Dermis blood vessel endothelial cell (primary cell): ENCODE measurements at regions not wholly inside any gene's neighbourhood (a gene's known extent, or its start where the extent isn't known, plus 50 kb on each side); places are given as distances from the start of the nearest gene placed in this dataset.
"Not testable (repeated sequence)": the region's sequence is repeated elsewhere in the genome, so short reads cannot be mapped to it uniquely, and the experiment has no call there.

Source experiments
- DNase-seq: peaks from one replicate; pipeline ENCODE4 v3.0.0; 2010

DNA sequence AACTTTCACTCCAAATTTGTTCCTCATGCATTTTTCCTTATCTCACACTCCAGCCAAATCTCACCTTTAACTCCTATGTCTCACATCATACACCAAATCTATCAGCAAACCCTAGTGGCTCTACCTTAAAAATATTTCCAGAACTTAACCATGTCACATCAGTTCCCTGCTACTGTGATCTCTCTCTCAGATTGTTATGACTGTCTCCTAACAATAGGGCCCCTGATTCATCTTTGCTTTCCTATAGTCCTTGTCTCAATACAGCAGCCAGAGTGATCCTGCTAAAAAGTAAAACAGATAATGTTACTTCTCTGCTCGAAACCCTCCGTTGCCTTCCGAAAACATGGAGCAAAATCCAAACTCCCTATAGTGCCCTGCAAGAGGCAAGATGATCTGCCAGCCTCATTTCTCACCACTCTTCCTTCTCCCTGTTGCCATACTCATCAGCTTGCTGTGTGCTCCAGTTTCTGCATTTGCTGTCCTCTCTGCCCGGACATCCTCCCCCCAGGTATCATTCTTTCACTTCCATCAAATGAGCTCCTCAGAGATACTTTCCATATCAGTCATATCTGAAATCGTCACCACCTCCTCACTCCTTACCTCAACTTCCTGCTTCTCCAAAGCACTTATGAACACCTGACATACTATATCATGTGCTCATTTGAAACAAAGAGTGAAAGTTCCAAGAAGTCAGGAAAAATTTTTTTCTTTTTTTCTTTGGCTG, 293.4 kb upstream of the NR3C2 start:
- no peak for DNase-seq

DNA sequence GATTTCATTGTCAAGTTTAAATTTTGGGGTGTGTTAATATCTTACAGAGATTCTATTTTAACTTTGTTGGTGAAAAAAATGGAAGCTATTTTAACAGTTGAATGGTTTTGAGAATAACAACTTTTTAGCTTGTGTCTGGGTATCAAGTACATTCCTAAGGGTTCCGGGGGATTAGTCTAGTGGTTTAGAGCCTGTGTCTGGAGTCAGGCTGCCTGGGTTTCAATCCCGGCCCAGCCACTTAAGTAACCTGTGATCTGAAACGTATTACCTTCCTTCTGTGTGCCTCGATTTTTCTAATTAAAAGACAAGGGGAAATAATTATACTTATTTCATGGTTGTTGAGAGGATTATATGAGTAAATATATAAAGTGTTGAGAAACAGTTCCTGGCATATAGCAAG, 288.6 kb upstream of the NR3C2 start:
- no peak for DNase-seq

DNA sequence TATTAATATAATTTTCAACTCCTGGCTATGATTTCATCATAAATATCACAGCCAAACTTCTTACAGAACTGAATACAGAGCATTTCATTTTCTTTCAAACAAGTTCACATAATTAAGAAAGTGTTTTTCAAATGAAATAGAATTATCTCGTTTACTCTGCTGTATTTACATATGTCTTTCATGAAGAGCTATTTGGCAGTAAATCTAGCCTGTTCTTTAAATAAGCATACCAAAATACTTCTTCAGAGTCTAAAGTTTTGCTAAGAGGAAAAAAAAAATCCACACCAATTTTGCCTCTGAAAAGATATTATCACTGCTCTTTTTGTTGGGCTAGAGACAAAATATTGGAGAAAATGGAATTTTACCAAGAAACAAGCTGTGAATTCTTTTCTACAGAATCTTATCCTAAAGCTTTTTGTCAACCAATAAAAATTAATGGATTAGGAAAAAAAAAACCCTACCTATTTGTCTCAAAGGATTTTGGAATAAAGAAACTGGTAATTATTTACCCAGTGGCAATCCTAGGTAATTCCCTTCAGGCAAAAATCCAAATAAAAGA, 287.9 kb upstream of the NR3C2 start:
- no peak for DNase-seq

DNA sequence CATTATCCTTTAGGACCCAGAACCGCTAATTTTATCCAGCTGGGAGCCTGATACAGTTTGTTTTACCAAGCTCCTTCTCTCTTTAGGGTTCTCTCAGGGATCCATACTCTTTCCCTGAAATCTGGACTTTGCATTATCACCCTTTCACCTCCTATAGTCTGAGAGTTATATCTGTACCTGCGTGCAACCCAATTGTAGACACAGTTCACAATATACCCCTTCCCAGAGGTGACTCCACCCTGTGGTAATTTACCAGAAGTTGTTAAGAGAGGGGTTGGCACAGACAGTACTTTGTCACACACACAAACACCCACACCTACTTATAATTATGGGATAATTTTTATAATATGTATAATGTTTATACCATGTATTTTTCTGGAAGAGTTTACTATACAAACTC, 275.8 kb upstream of the NR3C2 start:
- no peak for DNase-seq

DNA sequence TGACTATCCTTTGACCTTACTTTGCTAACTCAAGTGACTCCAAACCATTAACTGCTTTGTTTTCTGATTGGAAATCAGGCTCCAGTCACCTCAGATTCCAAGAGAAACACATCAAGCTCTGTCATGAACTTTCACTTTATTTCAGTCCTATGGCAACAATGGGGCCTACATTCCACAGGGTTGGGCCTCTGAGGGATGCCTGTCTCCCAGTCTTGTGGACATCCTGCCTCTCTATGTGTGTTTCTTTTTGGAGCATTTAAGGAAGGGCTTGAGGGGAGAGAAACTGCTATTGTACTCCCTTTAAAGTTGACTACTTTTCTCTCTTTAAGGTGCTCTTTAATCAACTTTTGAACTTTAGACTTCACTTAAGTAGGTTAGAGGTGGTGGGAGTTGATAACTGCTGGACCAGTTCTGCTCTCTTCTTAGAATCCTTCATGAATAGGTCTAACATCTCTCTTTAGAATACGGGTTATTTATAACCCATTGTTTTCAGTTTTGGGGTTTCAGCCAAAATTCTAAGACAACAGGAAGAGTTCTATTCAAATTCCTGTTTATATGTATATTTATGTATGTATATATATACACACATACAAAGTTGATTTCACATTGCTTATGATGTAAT, 274.3 kb upstream of the NR3C2 start:
- peak; percentile 58 for DNase-seq

DNA sequence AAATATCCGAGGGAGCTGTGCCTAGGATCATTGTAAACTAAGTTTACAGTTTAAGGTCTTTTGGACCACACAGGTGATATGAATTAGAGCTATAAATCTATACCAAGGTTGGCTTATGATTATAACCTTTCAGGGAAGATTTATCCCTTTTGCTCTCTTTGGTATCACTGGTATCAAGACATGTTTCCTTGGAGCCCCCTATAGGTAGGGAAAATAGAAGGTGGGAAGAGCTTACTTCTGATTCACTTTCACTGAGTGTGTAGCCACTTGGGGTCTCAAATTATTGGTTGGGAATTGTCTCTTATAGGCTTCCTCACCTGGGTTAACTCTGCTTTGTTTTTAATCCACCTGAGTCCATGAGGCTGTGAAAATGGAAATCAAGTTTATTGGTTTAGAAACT, 262.1 kb upstream of the NR3C2 start:
- DNase-seq: peak; percentile 39

DNA sequence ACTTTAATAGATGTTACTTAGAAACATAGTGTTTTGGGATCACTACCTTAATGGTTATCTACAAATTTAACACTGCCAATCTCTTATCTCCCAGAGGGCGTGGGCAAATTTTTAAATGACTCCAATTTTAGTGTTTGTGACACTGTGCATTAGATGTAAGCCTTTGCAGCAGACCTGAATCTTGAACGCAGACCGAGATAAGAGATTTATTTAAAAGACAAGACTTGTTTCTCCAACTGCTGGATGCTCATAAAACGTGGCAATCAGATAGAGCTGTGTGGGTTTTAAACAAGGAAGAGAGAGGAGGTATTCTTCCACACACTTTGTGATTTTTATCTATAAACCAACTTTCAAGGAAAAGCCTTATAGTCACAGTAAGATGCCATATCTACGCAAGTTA, 252.5 kb upstream of the NR3C2 start:
- no peak for DNase-seq

DNA sequence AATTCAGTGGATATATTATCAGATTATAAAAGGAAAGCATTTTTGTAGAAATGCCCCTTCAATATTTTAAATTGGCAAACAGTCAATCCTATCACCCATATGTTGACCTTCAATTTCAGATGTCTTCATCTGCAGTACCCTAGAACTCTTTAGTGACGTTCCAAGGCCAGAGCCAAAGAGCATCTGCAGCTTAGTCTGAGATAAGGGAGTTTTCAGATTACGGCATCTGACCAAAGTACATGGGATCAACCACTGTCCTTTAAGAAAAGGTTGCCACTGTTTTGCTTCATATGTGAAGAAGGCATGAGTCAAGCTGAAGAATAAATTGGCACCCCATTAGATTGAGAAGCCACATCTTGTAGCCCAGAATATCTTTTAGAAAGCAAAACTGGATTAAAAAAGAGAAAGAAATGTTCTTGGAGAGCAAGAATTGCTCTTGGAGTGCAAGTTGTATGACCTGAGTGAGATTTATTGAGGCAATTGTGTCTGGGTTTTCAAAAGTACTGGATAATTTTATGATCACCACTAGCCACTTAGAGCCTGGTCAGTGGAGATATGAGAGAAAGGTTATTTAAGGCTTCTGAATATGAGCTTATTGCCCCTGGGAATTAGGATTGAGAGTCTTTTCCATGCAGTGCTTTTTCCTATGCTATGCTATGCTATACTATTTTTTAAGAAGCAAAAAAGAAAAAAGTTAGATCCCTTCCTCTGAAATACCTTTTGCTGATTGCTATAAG, 251.9 kb upstream of the NR3C2 start:
- DNase-seq: no peak

DNA sequence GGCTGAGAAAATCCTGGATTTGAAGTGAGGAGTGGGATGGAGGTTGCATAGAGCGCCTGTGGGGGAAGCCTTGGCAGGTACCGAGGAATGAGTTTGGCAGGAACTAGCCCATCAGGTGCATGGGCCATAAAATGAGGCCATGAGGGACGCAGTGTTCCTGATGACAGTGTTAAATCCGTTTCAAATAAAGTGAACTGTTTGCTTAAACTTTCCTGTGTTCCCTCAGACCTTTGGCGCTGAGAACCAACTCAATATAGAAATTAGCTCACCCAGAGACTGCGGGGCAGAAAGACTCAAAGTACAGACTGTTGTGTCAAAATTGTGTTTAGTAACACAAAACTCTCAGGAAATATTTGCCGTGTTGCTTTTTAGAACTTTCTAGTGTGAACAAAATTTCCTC, 250.0 kb upstream of the NR3C2 start:
- DNase-seq: no peak

DNA sequence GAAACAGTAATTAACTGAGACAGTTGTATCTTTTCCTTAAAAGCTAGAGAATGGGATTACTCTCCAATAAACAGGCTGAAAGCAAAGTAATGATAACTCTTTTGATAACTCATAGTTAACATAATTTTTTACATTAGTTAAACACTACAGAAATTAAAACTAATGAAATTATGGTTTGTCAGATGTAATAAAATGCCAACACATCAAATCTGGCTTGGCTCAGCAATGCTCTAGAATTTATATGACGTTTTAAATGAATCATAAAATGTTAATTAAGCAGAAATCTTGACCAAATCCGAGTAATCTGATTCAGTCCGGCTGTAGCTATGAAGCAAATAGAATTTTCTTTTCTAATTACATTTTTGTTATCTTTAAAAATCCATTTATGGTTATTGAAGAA, 244.2 kb upstream of the NR3C2 start:
- no peak for DNase-seq

DNA sequence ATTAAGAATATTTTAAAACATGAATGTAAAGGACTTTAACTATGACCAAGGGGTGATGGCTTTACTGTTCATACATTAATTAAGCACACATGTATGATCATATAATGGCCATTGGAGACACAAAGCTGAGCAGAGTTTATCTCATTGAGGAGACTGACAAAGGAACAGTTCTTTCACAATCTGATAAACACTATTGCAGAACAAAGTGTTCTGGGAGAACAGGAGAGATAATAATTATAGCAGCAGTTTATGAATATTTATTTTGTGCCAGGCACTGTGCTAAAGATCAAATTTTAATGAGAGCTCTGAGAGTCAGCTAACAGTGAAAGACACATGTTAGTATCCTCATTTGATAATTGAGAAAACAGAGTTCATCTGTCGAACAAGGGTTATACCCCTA, 242.4 kb upstream of the NR3C2 start:
- no peak for DNase-seq

DNA sequence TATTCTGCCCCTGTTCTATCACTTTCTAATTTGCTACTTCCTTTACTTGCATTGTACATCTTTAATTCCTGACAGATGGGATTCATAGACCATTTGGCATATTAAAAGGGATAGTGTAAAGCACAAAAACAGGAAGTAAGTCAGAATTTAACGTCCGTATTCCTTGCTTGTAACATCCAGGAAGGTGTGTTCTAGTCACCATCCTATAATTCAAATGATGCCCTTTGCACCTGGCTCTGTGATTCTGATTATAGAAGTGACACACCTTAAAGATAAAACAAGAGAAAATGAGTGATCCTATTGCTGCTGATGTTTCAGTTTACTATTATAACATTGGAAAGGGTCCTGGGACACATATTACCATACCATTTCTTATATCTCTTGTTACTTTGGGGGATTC, 238.7 kb upstream of the NR3C2 start:
- no peak for DNase-seq

DNA sequence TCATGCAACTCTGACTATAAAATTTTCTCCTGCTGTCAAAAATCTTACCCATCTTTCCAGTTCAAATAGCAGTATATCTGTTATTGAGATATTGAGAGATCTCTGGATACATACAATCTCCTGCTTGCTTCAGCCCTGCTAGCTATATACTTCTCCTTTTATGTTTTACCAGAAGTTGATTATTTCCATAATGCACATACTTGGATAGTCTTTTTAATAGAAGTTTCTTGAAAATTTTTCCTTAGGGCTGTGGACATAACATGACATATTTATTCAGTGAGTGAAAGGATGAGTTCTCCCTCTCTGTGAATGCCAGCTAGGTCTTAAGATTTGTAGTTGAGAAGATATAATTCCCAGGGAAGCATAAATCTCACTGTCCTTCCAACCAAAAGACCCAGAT, 234.1 kb upstream of the NR3C2 start:
- DNase-seq: no peak

DNA sequence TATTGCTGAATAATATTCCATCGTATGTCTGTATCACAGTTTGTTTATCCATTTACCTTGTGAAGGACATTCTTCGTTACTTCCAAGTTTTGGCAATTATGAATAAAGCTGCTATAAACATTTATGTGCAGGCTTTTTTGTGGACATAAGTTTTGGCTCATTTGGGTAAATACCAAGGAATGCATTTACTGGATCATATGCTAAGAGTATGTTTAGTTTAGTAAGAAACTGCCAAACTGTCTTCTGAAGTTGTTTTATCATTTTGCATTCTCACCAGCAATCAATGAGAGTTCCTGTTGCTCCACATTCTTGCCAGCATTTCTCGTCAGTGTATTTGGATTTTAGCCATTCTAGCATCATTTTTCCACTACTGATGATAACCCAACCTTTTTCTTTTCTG, 232.7 kb upstream of the NR3C2 start:
- no peak for DNase-seq

DNA sequence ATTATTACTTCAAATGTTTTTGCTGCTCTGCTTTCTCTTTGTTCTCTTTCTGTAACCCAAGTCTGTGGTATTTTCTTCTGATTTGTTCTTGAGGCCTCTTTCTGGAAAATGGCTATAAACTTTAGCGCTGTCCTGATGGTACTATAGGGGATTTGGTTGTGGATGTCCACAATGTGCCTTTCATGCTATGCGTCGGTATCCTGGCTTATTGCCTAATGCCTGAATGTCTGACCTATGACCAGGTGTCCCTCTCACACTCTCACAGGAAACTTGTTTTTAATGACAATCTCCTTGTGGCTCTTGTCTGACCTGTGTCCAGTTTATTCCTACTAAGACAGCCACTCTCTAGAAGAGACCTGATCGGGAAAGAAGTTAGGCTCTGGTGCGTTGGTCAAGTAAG, 222.4 kb upstream of the NR3C2 start:
- no peak for DNase-seq

DNA sequence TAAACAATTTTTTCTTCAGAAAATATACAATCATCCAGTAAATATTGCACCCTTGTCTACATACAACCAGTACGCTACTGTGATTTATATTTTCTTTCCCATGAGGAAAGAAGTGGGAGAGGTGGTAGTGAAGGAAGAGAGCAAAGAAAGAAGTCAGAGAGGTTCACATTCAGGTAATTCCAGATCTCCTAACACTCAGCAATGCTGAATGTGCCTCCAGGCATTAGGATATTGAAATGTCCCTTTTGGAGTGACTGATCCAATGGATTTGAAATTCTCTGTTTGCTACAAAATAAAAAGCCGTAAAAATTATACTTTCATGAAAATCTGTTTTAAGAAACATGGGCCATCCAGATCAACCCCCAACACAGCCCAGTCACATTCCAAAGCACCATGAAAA, 211.9 kb upstream of the NR3C2 start:
- DNase-seq: no peak

DNA sequence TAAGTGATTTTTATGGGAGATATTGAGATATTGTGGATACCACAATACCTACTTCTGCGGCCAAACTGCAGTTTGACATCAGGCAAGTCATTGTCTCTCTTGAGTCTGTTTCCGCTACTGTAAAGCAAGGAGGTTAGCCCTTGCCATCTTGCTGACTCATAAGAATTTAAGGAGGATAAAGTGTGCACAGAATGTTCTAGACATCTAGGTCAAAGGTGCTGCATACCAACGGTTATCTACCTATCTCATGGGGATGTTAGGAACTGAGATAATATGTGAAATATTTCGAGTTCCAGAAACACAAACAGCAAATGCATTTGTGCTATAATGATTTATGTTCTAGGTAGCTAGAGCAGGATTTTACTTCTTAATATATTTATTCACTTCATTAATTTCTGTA, 211.5 kb upstream of the NR3C2 start:
- DNase-seq: peak; percentile 53

DNA sequence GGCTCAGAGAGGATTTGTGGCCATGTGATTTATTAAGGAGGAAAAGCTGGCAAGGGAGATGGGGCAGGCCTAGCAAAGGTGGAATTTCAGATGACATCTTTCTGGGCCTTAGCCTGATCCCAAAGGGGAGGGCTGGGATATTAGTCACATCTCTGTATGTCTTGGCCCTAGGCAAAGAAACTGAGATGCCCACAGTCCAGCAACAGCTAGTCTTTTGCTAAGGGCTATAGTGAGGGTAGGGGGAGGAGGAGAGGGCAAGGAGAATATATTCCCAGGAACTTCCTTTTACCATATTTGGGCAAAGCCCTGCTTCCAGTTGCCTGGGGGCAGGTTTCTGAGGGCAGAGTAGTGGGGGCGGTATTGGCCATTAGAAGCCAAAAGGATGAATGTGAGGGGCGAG, 209.8 kb upstream of the NR3C2 start:
- DNase-seq: no peak

DNA sequence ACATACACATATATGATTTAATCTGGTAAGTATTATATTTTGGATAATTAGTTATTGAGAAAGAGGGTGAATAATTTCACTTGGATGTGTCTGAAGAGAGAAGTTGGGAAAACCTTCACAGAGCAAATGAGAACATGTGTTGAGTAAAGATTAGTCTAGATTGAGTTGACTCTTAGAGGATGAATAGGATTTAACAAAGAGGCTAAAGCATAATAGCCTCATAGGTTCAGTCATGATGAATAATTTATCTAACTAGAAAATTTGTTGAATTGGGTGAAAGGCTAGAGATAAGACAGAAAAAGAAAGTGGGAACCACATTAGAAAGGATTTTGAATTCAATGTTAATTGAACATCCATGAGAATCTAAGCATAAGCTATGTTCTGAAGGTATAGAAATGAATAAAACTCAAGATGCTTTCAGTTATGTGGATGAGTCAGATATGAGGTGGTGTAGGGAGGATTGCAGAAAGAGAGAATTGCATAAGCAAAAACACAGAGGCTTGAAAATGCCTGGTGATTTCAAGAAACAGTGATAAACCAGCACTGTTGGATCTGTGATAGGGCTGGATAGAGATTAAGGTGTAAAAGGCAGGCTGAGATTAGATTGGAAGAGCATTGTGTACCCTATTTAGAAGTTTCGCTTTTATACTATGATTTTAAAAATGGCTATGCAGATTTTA, 207.6 kb upstream of the NR3C2 start:
- DNase-seq: no peak

DNA sequence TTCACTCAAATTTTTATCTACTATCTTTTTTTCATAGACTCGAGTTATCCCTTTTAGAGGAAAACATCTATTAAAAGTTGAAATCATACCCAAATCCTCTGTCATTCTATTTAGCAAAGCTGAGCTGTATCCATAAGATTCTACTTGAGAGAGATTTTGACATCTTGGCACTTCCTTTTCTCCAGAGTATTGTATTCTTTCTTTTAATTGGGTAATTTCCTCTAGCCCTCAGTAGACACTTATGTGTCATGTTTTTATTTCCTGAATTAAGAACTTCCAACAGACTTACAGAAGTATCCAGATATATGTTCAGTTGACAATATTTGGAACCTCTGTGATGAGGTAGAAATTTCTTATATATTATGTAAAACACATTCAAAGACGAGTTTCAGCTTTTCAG, 201.6 kb upstream of the NR3C2 start:
- peak; percentile 36 for DNase-seq

DNA sequence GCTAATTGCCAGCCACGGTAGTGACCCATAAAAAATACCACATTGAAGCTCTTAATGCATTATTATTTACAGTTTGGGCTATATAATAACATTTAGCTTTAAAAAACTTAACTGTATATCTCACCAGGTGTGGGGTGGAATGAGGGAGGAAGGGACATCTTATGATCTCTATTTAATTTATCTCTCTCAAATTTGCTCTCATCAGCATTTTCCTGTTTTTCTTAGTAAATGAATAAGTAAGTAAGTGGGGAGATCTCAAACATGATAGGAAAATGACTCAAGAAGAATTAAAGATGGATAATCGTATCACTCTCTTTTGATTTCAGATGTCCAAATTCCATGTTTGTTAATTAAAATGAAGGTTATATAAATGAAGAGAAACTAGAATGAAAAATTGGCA, 200.7 kb upstream of the NR3C2 start:
- DNase-seq: no peak

DNA sequence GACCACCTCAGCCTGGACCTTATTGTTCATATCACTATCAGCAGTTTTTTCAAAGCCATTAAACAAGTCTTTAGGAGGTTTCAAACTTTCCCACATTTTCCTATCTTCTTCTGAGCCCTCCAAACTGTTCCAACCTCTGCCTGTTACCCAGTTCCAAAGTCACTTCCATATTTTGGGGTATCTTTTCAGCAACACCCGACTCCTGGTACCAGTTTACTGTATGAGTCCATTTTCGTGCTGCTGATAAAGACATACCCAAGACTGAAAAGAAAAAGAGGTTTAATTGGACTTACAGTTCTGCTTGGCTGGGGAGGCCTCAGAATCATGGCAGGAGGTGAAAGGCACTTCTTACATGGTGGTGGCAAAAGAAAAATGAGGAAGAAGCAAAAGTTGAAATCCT, 195.9 kb upstream of the NR3C2 start:
- DNase-seq: not testable (repeated sequence)

DNA sequence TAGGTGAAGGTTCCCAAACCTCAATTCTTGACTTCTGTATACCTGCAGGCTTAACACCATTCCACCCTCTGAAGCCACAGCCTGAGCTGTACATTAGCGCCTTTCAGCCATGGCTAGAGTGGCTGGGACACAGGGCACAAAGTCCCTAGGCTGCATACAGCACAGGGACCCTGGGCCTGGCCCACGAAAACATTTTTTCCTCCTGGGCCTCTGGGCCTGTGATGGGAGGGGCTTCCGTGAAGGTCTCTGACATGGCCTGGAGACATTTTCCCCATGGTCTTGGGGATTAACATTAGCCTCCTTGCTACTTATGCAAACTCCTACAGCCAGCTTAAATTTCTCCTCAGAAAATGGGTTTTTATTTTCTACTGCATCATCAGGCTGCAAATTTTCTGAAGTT, 195.2 kb upstream of the NR3C2 start:
- not testable (repeated sequence) for DNase-seq
